Neural cell (in vitro differentiated cells): ENCODE measurements at regions not wholly inside any gene's neighbourhood (a gene's known extent, or its start where the extent isn't known, plus 50 kb on each side); places are given as distances from the start of the nearest gene placed in this dataset.

Source experiments
- H2AFZ ChIP-seq: fragments of 200-600, 300-800 bp; sonication (generic), shearing (Covaris generic); 2 replicates; pipeline ENCODE4 v1.6.0; 2014; ENCODE audit warnings: low read depth, mild to moderate bottlenecking, antibody characterized with exemption, low read length, moderate library complexity
- H3F3A ChIP-seq: fragments of 200-600 bp; shearing (Covaris generic); 2 replicates; pipeline ENCODE4 v1.6.1; 2016; ENCODE audit warnings: mild to moderate bottlenecking, moderate library complexity, mixed read lengths, antibody characterized with exemption, low read length; ENCODE audit not compliant: insufficient read depth, poor library complexity, severe bottlenecking
- H3K27ac ChIP-seq: fragments of 200-600, 300-800 bp; sonication (generic), shearing (Covaris generic); 2 replicates; pipeline ENCODE4 v1.5.1; 2014; ENCODE audit warnings: mild to moderate bottlenecking, low read length, moderate library complexity
- H3K27me3 ChIP-seq: fragments of 300-800, 200-600 bp; sonication (generic), shearing (Covaris generic); 2 replicates; pipeline ENCODE4 v1.6.0; 2014; ENCODE audit warnings: mild to moderate bottlenecking, low read depth, low read length, moderate library complexity; ENCODE audit not compliant: insufficient read depth
- H3K36me3 ChIP-seq: fragments of 300-800, 200-600 bp; sonication (generic), shearing (Covaris generic); 2 replicates; pipeline ENCODE4 v1.5.1; 2014; ENCODE audit warnings: mild to moderate bottlenecking, antibody characterized with exemption, low read length, moderate library complexity; ENCODE audit not compliant: insufficient read depth
- H3K4me2 ChIP-seq: fragments of 300-800, 200-600 bp; sonication (generic), shearing (Covaris generic); 2 replicates; pipeline ENCODE4 v1.6.0; 2014; ENCODE audit warnings: mild to moderate bottlenecking, low read length
- H3K4me3 ChIP-seq: fragments of 300-800, 200-600 bp; sonication (generic), shearing (Covaris generic); 2 replicates; pipeline ENCODE4 v1.5.1; 2014; ENCODE audit warnings: mild to moderate bottlenecking, low read length, moderate library complexity
- H3K79me2 ChIP-seq: fragments of 200-600 bp; shearing (Covaris generic); replicated peaks from 2 replicates; pipeline ENCODE4 v1.6.0; 2014; ENCODE audit warnings: mild to moderate bottlenecking, low read length, moderate library complexity; ENCODE audit not compliant: insufficient read depth
- H3K9ac ChIP-seq: fragments of 300-800, 200-600 bp; sonication (generic), shearing (Covaris generic); 2 replicates; pipeline ENCODE4 v1.6.1; 2016; ENCODE audit warnings: mild to moderate bottlenecking, low read length, mixed read lengths
- H3K9me2 ChIP-seq: fragments of 200-600 bp; shearing (Covaris generic); 2 replicates; pipeline ENCODE4 v1.6.1; 2016; ENCODE audit warnings: mild to moderate bottlenecking, low read length, mixed read lengths; ENCODE audit not compliant: insufficient read depth
- H3K9me3 ChIP-seq: fragments of 200-600, 300-800 bp; sonication (generic), shearing (Covaris generic); 2 replicates; pipeline ENCODE4 v1.6.1; 2016; ENCODE audit warnings: mild to moderate bottlenecking, mixed run types, low read length, moderate library complexity, mixed read lengths
- H4K20me1 ChIP-seq: fragments of 200-600 bp; shearing (Covaris generic); 2 replicates; pipeline ENCODE4 v1.6.1; 2016; ENCODE audit warnings: mild to moderate bottlenecking, mixed run types; ENCODE audit not compliant: insufficient read depth
- CTCF ChIP-seq: fragments of 450-650 bp; IDR thresholded peaks from 2 replicates; pipeline ENCODE4 v1.5.1; 2014; ENCODE audit warnings: antibody characterized with exemption, mild to moderate bottlenecking, moderate library complexity; ENCODE audit not compliant: poor library complexity, severe bottlenecking
- EP300 ChIP-seq: fragments of 450-650 bp; conservative IDR thresholded peaks from 2 replicates; pipeline ENCODE4 v1.6.1; 2014; ENCODE audit warnings: antibody characterized with exemption, mild to moderate bottlenecking, moderate library complexity; ENCODE audit not compliant: poor library complexity, severe bottlenecking
- EZH2 ChIP-seq: fragments of 200-600, 300-800 bp; shearing (Covaris generic), sonication (generic); IDR thresholded peaks from 2 replicates; pipeline ENCODE4 v1.6.1; 2014; ENCODE audit warnings: antibody characterized with exemption, low read length, borderline replicate concordance, mild to moderate bottlenecking; ENCODE audit not compliant: insufficient read depth, poor library complexity, severe bottlenecking
- MXI1 ChIP-seq: fragments of 450-650 bp; conservative IDR thresholded peaks from 2 replicates; pipeline ENCODE4 v1.6.1; 2014; ENCODE audit warnings: antibody characterized with exemption, mild to moderate bottlenecking; ENCODE audit not compliant: poor library complexity, severe bottlenecking
- POLR2AphosphoS5 ChIP-seq: IDR thresholded peaks from 2 replicates; pipeline ENCODE4 v1.6.1; 2012
- RAD21 ChIP-seq: fragments of 450-650 bp; conservative IDR thresholded peaks from 2 replicates; pipeline ENCODE4 v1.6.1; 2014; ENCODE audit warnings: antibody characterized with exemption, mild to moderate bottlenecking, moderate library complexity
- REST ChIP-seq: IDR thresholded peaks from 2 replicates; pipeline ENCODE4 v1.6.1; 2012; ENCODE audit warnings: borderline replicate concordance
- SMC3 ChIP-seq: fragments of 450-650 bp; conservative IDR thresholded peaks from 2 replicates; pipeline ENCODE4 v1.6.1; 2014; ENCODE audit warnings: antibody characterized with exemption, mild to moderate bottlenecking, moderate library complexity; ENCODE audit not compliant: poor library complexity
- TAF1 ChIP-seq: IDR thresholded peaks from 2 replicates; pipeline ENCODE4 v1.6.1; 2012; ENCODE audit warnings: low read depth

GRCh38 chr6:76701610-76702009 lies 629.1 kb upstream of the IMPG1 start:
- Histone ChIP-seq H3K9ac (no peak overlapping the region), H3K79me2 (no peaks in the 10 kb centered on the region), H4K20me1 (no peaks in the 10 kb centered on the region), H2AFZ (no peak overlapping the region), H3F3A (no peaks in the 10 kb centered on the region), H3K27me3 (no peaks in the 10 kb centered on the region), H3K4me2 (no peak overlapping the region), H3K4me3 (no peak overlapping the region), H3K36me3 (no peaks in the 10 kb centered on the region), H3K9me2 (no peaks in the 10 kb centered on the region), H3K9me3 (no peaks in the 10 kb centered on the region), H3K27ac (no peak overlapping the region)
- TF ChIP-seq TAF1 (no peak), RAD21 (no peak), MXI1 (no peak), EP300 (no peak), CTCF (no peak), EZH2 (no peak), REST (no peak), SMC3 (no peak), POLR2AphosphoS5 (no peak)

- no peaks in the 10 kb centered on the region for H3F3A ChIP-seq
These were observed 625.1 kb upstream of the IMPG1 start for GRCh38 chr6:76697585-76697984.

More at GRCh38 chr6:76697585-76697984, 625.1 kb upstream of the IMPG1 start:
- no peak overlapping the region for H3K4me2 ChIP-seq
- H3K9ac ChIP-seq = no peak overlapping the region
- H4K20me1 ChIP-seq = no peaks in the 10 kb centered on the region
- no peak overlapping the region for H2AFZ ChIP-seq
- H3K36me3 ChIP-seq = no peaks in the 10 kb centered on the region
- H3K27ac ChIP-seq = no peak overlapping the region
- no peaks in the 10 kb centered on the region for H3K27me3 ChIP-seq
- TF ChIP-seq RAD21 (no peak), CTCF (peak; percentile 29)
- no peak overlapping the region for H3K4me3 ChIP-seq
- no peaks in the 10 kb centered on the region for H3K79me2 ChIP-seq
- no peaks in the 10 kb centered on the region for H3K9me3 ChIP-seq
- H3K9me2 ChIP-seq = no peaks in the 10 kb centered on the region
